ENCODE measurements at regions not wholly inside any gene's neighbourhood (a gene's known extent, or its start where the extent isn't known, plus 50 kb on each side); places are given as distances from the start of the nearest gene placed in this dataset.

- Mint-ChIP-seq H3K4me1 (ENCODE audit: low read depth) (no peaks in the 10 kb centered on the region), H3K27ac (no peak overlapping the region), H3K4me3 (no peak overlapping the region), H3K27me3 (no peaks in the 10 kb centered on the region), H3K9me3 (peaks cover 1% of the 10 kb centered on the region), H3K36me3 (ENCODE audit: low read depth) (no peaks in the 10 kb centered on the region)
- DNase-seq (no peak), ATAC-seq (no peak)
- ChIA-PET POLR2A (no interaction called here), CTCF (no interaction called here)
- TF ChIP-seq CTCF (IDR thresholded peaks at IDR 0.05) = no peak
- intact Hi-C loops (cut with micrococcal nuclease) = no loop called here
Observed at GRCh38 chr12:126397660-126398059, 1332.4 kb downstream of the AACS start.

- H3K4me3 Mint-ChIP-seq = no peak overlapping the region
- DNase-seq (no peak), ATAC-seq (no peak)
- no peak overlapping the region for H3K27ac Mint-ChIP-seq
- H3K9me3 Mint-ChIP-seq = peaks cover 1% of the 10 kb centered on the region
- CTCF ChIA-PET = no interaction called here
- no peaks in the 10 kb centered on the region for H3K36me3 Mint-ChIP-seq (ENCODE audit: low read depth)
- POLR2A ChIA-PET = no interaction called here
- TF ChIP-seq CTCF (IDR thresholded peaks at IDR 0.05) = no peak
- no peaks in the 10 kb centered on the region for H3K4me1 Mint-ChIP-seq (ENCODE audit: low read depth)
- intact Hi-C loops (cut with micrococcal nuclease) = no loop called here
- no peaks in the 10 kb centered on the region for H3K27me3 Mint-ChIP-seq
Observed at GRCh38 chr12:126400831-126401230, 1335.6 kb downstream of the AACS start.

- TF ChIP-seq CTCF (IDR thresholded peaks at IDR 0.05) = no peak
- intact Hi-C loops (cut with micrococcal nuclease) = no loop called here
- no peak for ATAC-seq
- Mint-ChIP-seq H3K36me3 (ENCODE audit: low read depth) (no peaks in the 10 kb centered on the region), H3K27ac (no peak overlapping the region), H3K4me1 (ENCODE audit: low read depth) (no peaks in the 10 kb centered on the region), H3K27me3 (no peaks in the 10 kb centered on the region), H3K9me3 (no peaks in the 10 kb centered on the region), H3K4me3 (no peak overlapping the region)
- DNase-seq = no peak
- ChIA-PET POLR2A (no interaction called here), CTCF (no interaction called here)
Observed at GRCh38 chr12:126404293-126404881, 1339.2 kb downstream of the AACS start.

GRCh38 chr12:126418400-126418799 lies 1353.2 kb downstream of the AACS start:
- Mint-ChIP-seq H3K9me3 (peaks cover 3% of the 10 kb centered on the region), H3K4me1 (ENCODE audit: low read depth) (no peaks in the 10 kb centered on the region), H3K27ac (no peak overlapping the region), H3K4me3 (no peak overlapping the region), H3K36me3 (ENCODE audit: low read depth) (no peaks in the 10 kb centered on the region), H3K27me3 (no peaks in the 10 kb centered on the region)
- no peak for TF ChIP-seq CTCF (IDR thresholded peaks at IDR 0.05)
- POLR2A ChIA-PET = no interaction called here
- no peak for ATAC-seq
- no peak for DNase-seq
- intact Hi-C loops (cut with micrococcal nuclease) = no loop called here
- CTCF ChIA-PET = no interaction called here

- intact Hi-C loops (cut with micrococcal nuclease) = no loop called here
- DNase-seq (no peak), ATAC-seq (no peak)
- Mint-ChIP-seq H3K27me3 (no peaks in the 10 kb centered on the region), H3K36me3 (ENCODE audit: low read depth) (no peaks in the 10 kb centered on the region), H3K4me1 (ENCODE audit: low read depth) (no peaks in the 10 kb centered on the region), H3K4me3 (no peak overlapping the region), H3K9me3 (peaks cover 3% of the 10 kb centered on the region), H3K27ac (no peak overlapping the region)
- TF ChIP-seq CTCF (IDR thresholded peaks at IDR 0.05) = no peak
- ChIA-PET CTCF (no interaction called here), POLR2A (no interaction called here)
Observed at GRCh38 chr12:126419131-126419530, 1353.9 kb downstream of the AACS start.
